Keratinocyte (primary cell): ENCODE measurements at regions not wholly inside any gene's neighbourhood (a gene's known extent, or its start where the extent isn't known, plus 50 kb on each side); places are given as distances from the start of the nearest gene placed in this dataset.

Experiments used
- DNase-seq: peaks from one replicate; pipeline ENCODE4 v3.0.0-alpha.2; 2011; ENCODE audit warnings: low read depth, missing footprints, low spot score
- FAIRE-seq: peaks from 2 replicates; lab custom pipeline; 2011; peaks lifted over from hg19 to GRCh38; lab: Jason Lieb, UNC
- H2AFZ ChIP-seq: 2 replicates; pipeline ENCODE4 v1.6.0; 2012; ENCODE audit warnings: low read length, control low read depth, inconsistent platforms; ENCODE audit not compliant: control insufficient read depth
- H3K27ac ChIP-seq: 2 replicates; pipeline ENCODE4 v1.5.1; 2011; ENCODE audit warnings: low read length; ENCODE audit not compliant: control insufficient read depth, insufficient read depth
- H3K27me3 ChIP-seq: 3 replicates; pipeline ENCODE4 v1.6.0; 2011; ENCODE audit warnings: low read length; ENCODE audit not compliant: control insufficient read depth, insufficient read depth; ENCODE audit errors: extremely low read depth
- H3K36me3 ChIP-seq, 2 experiments: 2 replicates in 1 of 2; 3 replicates in 1 of 2; pipeline ENCODE4 v1.5.1; 2011; ENCODE audit warnings: low read length in 2 of 2, mild to moderate bottlenecking in 1 of 2; ENCODE audit not compliant: control insufficient read depth in 2 of 2, insufficient read depth in 2 of 2; ENCODE audit errors: extremely low read depth in 1 of 2
- H3K4me1 ChIP-seq: 3 replicates; pipeline ENCODE4 v1.5.1; 2011; ENCODE audit warnings: low read length; ENCODE audit not compliant: control insufficient read depth, insufficient read depth; ENCODE audit errors: extremely low read depth
- H3K4me2 ChIP-seq: 3 replicates; pipeline ENCODE4 v1.6.0; 2011; ENCODE audit warnings: low read depth, low read length; ENCODE audit not compliant: control insufficient read depth, insufficient read depth; ENCODE audit errors: extremely low read depth
- H3K4me3 ChIP-seq, 3 experiments: fragments of 200-600 bp in 1 of 3; sonication (generic) in 1 of 3; 2 replicates in 2 of 3; 3 replicates in 1 of 3; pipeline ENCODE4 v1.5.1; 2011 to 2016; ENCODE audit warnings: low read length in 3 of 3, mild to moderate bottlenecking in 3 of 3, control low read depth in 2 of 3, inconsistent platforms in 1 of 3, low read depth in 1 of 3, mixed read lengths in 1 of 3, mixed run types in 1 of 3, moderate library complexity in 1 of 3; ENCODE audit not compliant: control insufficient read depth in 2 of 3, insufficient read depth in 2 of 3; ENCODE audit errors: extremely low read depth in 1 of 3
- H3K79me2 ChIP-seq: 2 replicates; pipeline ENCODE4 v1.6.0; 2012; ENCODE audit warnings: low read length; ENCODE audit not compliant: control insufficient read depth, insufficient read depth
- H3K9ac ChIP-seq: 3 replicates; pipeline ENCODE4 v1.6.0; 2011; ENCODE audit warnings: low read length; ENCODE audit not compliant: control insufficient read depth, insufficient read depth; ENCODE audit errors: extremely low read depth
- H3K9me1 ChIP-seq: 3 replicates; pipeline ENCODE4 v1.6.0; 2011; ENCODE audit warnings: low read length; ENCODE audit not compliant: control insufficient read depth, insufficient read depth; ENCODE audit errors: extremely low read depth
- H3K9me3 ChIP-seq: 2 replicates; pipeline ENCODE4 v1.5.1; 2012; ENCODE audit warnings: low read depth, low read length; ENCODE audit not compliant: control insufficient read depth
- H4K20me1 ChIP-seq: 3 replicates; pipeline ENCODE4 v1.6.0; 2011; ENCODE audit warnings: low read length; ENCODE audit not compliant: control insufficient read depth, insufficient read depth; ENCODE audit errors: extremely low read depth
- EZH2 ChIP-seq: IDR thresholded peaks from one replicate; pipeline ENCODE4 v1.6.1; 2012; ENCODE audit warnings: inconsistent platforms, mild to moderate bottlenecking, low read length, moderate library complexity
- dilution Hi-C: fragments of 300-500 bp; cut with MboI; formaldehyde crosslinking; loops from one replicate; pipeline ENCODE4 v1.7.0; 2020; ENCODE audit warnings: low sequenced_read_pairs; ENCODE audit not compliant: extremely low pct_ligation_motif_present
- TF ChIP-seq, protein P1 (sequence below), 3 experiments: IDR thresholded peaks in 1 of 3; conservative IDR thresholded peaks in 1 of 3; optimal IDR thresholded peaks in 1 of 3; 2 replicates in 2 of 3; 3 replicates in 1 of 3; pipeline versions ENCODE3 to v1.5.1; 2011; ENCODE audit warnings: low read length in 3 of 3, mild to moderate bottlenecking in 3 of 3, moderate library complexity in 2 of 3, control low read depth in 1 of 3, inconsistent platforms in 1 of 3; ENCODE audit not compliant: insufficient read depth in 2 of 3; ENCODE audit errors: extremely low read depth in 1 of 3

DNA sequence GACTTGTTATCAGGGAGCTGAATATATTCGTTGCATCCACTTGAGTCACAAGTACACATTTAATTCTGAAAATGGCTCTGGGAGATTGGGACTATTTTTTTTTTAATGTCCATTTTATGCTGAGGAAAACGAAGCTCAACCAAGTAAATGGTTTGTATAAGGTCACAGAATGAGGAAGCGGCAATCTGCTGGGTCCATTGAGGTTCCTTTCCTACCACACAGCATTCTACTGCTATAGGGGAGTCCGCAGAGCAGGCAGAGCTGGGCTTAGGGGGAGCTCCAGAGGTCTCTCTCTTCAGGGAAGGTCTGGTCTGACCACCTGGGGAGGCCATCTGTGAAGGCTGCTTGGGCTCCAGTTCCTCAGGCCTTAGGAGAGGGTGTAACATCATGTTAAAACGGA lies 77.9 kb downstream of the MCFD2 start:
- no peak overlapping the region for H3K4me3 ChIP-seq
- no peak overlapping the region for H3K9ac ChIP-seq
- H3K36me3 ChIP-seq = no peaks in the 10 kb centered on the region
- H3K4me1 ChIP-seq = peaks cover 5% of the 10 kb centered on the region
- no peak for DNase-seq
- H3K79me2 ChIP-seq = no peaks in the 10 kb centered on the region
- no peak overlapping the region for H3K27ac ChIP-seq
- H3K9me1 ChIP-seq = no peaks in the 10 kb centered on the region
- H2AFZ ChIP-seq = no peak overlapping the region
- H3K4me2 ChIP-seq = no peak overlapping the region
- dilution Hi-C loops = no loop called here
- TF ChIP-seq EZH2 = no peak
- FAIRE-seq = no peak
- no peaks in the 10 kb centered on the region for H3K9me3 ChIP-seq
- no peaks in the 10 kb centered on the region for H3K27me3 ChIP-seq
- no peaks in the 10 kb centered on the region for H4K20me1 ChIP-seq

DNA sequence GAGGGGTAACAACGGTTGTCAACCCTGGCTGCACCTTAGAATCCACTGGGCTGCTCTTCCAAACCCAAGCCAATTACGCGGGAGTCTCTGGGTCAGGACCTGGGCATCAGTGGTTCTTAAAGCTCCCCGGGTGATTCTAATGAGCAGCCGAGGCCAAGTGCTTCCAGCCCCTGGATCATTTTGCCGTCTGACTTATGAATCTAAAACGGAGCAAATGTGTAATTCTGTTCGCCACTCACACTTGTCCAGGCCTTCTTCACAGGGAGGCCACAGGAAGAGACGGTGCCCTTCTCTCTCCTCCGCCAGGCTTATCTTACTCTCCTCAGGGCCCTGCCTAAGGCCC lies 78.5 kb downstream of the MCFD2 start:
- no peak overlapping the region for H3K4me2 ChIP-seq
- H3K27ac ChIP-seq = no peak overlapping the region
- H3K9me3 ChIP-seq = no peaks in the 10 kb centered on the region
- H3K9ac ChIP-seq = no peak overlapping the region
- dilution Hi-C loops = no loop called here
- no peak overlapping the region for H3K4me3 ChIP-seq
- no peak overlapping the region for H2AFZ ChIP-seq
- H3K36me3 ChIP-seq = no peaks in the 10 kb centered on the region
- DNase-seq (no peak), FAIRE-seq (no peak)
- peaks cover 5% of the 10 kb centered on the region for H3K4me1 ChIP-seq
- no peaks in the 10 kb centered on the region for H3K9me1 ChIP-seq
- H3K27me3 ChIP-seq = no peaks in the 10 kb centered on the region
- no peak for TF ChIP-seq EZH2
- TF ChIP-seq, protein P1, sequence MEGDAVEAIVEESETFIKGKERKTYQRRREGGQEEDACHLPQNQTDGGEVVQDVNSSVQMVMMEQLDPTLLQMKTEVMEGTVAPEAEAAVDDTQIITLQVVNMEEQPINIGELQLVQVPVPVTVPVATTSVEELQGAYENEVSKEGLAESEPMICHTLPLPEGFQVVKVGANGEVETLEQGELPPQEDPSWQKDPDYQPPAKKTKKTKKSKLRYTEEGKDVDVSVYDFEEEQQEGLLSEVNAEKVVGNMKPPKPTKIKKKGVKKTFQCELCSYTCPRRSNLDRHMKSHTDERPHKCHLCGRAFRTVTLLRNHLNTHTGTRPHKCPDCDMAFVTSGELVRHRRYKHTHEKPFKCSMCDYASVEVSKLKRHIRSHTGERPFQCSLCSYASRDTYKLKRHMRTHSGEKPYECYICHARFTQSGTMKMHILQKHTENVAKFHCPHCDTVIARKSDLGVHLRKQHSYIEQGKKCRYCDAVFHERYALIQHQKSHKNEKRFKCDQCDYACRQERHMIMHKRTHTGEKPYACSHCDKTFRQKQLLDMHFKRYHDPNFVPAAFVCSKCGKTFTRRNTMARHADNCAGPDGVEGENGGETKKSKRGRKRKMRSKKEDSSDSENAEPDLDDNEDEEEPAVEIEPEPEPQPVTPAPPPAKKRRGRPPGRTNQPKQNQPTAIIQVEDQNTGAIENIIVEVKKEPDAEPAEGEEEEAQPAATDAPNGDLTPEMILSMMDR (optimal IDR thresholded peaks at IDR 0.05 in 1 of 3, IDR thresholded peaks at IDR 0.05 in 1 of 3, conservative IDR thresholded peaks at IDR 0.05 in 1 of 3; ENCODE audit: extremely low read depth in 1 of 3, insufficient read depth in 2 of 3, low read length in 3 of 3) = no peak
- H3K79me2 ChIP-seq = no peaks in the 10 kb centered on the region
- no peaks in the 10 kb centered on the region for H4K20me1 ChIP-seq

DNA sequence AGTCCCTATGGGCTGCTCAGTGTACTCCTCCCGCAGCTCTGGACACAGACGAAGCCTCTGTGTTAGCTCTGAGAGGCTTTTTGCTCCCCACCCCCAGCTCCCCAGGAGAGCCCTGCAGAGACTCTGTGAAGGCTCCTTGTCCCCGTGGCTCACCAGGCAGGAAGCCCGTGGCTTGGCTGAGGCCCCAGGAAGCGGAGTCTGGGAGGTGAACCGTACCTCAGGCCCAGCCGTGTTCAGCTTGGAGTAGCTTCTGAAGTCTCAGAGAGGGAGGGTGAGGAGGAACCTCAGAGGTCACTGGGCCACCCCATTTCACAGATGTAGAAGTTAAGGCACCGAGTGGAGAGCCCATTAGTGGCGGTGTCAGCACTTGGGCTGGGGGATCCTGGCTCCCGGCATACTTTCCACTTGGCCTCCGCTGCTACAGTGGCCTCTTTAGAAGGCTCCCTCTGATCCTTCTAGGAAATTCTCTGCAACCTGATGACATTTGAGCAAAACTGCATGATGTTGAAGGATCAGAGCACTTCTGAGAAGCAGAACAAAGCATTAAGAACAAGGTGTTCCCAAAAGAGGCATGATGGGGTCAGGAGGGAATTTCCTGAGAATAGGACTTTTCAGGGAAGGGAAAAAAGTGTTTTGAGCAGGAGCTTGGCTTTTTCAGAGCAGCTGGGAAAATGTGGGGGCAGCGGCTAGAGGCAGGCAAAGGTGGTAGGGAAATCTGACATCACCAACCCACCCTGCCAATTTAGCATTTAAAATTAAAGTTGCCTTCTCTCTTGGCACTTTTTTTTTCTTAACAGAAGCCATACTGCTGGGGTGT lies 79.1 kb downstream of the MCFD2 start:
- Histone ChIP-seq H3K27me3 (no peaks in the 10 kb centered on the region), H3K4me2 (no peak overlapping the region), H3K4me1 (peaks cover 5% of the 10 kb centered on the region), H3K79me2 (no peaks in the 10 kb centered on the region), H4K20me1 (no peaks in the 10 kb centered on the region), H3K4me3 (no peak overlapping the region), H3K9ac (no peak overlapping the region), H3K9me1 (no peaks in the 10 kb centered on the region), H3K27ac (no peak overlapping the region), H3K36me3 (no peaks in the 10 kb centered on the region), H2AFZ (no peak overlapping the region), H3K9me3 (no peaks in the 10 kb centered on the region)
- TF ChIP-seq EZH2 = no peak
- TF ChIP-seq, protein P1 (optimal IDR thresholded peaks at IDR 0.05 in 1 of 3, IDR thresholded peaks at IDR 0.05 in 1 of 3, conservative IDR thresholded peaks at IDR 0.05 in 1 of 3; ENCODE audit: extremely low read depth in 1 of 3, insufficient read depth in 2 of 3, low read length in 3 of 3) = no peak
- DNase-seq (no peak), FAIRE-seq (no peak)
- dilution Hi-C loops = no loop called here
